Neural cell (in vitro differentiated cells): ENCODE measurements at regions not wholly inside any gene's neighbourhood (a gene's known extent, or its start where the extent isn't known, plus 50 kb on each side); places are given as distances from the start of the nearest gene placed in this dataset.

Experiments
- H2AFZ ChIP-seq: fragments of 200-600, 300-800 bp; sonication (generic), shearing (Covaris generic); 2 replicates; pipeline ENCODE4 v1.6.0; 2014; ENCODE audit warnings: low read depth, mild to moderate bottlenecking, antibody characterized with exemption, low read length, moderate library complexity
- H3F3A ChIP-seq: fragments of 200-600 bp; shearing (Covaris generic); 2 replicates; pipeline ENCODE4 v1.6.1; 2016; ENCODE audit warnings: mild to moderate bottlenecking, moderate library complexity, mixed read lengths, antibody characterized with exemption, low read length; ENCODE audit not compliant: insufficient read depth, poor library complexity, severe bottlenecking
- H3K27ac ChIP-seq: fragments of 200-600, 300-800 bp; sonication (generic), shearing (Covaris generic); 2 replicates; pipeline ENCODE4 v1.5.1; 2014; ENCODE audit warnings: mild to moderate bottlenecking, low read length, moderate library complexity
- H3K27me3 ChIP-seq: fragments of 300-800, 200-600 bp; sonication (generic), shearing (Covaris generic); 2 replicates; pipeline ENCODE4 v1.6.0; 2014; ENCODE audit warnings: mild to moderate bottlenecking, low read depth, low read length, moderate library complexity; ENCODE audit not compliant: insufficient read depth
- H3K36me3 ChIP-seq: fragments of 300-800, 200-600 bp; sonication (generic), shearing (Covaris generic); 2 replicates; pipeline ENCODE4 v1.5.1; 2014; ENCODE audit warnings: mild to moderate bottlenecking, antibody characterized with exemption, low read length, moderate library complexity; ENCODE audit not compliant: insufficient read depth
- H3K4me2 ChIP-seq: fragments of 300-800, 200-600 bp; sonication (generic), shearing (Covaris generic); 2 replicates; pipeline ENCODE4 v1.6.0; 2014; ENCODE audit warnings: mild to moderate bottlenecking, low read length
- H3K4me3 ChIP-seq: fragments of 300-800, 200-600 bp; sonication (generic), shearing (Covaris generic); 2 replicates; pipeline ENCODE4 v1.5.1; 2014; ENCODE audit warnings: mild to moderate bottlenecking, low read length, moderate library complexity
- H3K79me2 ChIP-seq: fragments of 200-600 bp; shearing (Covaris generic); replicated peaks from 2 replicates; pipeline ENCODE4 v1.6.0; 2014; ENCODE audit warnings: mild to moderate bottlenecking, low read length, moderate library complexity; ENCODE audit not compliant: insufficient read depth
- H3K9ac ChIP-seq: fragments of 300-800, 200-600 bp; sonication (generic), shearing (Covaris generic); 2 replicates; pipeline ENCODE4 v1.6.1; 2016; ENCODE audit warnings: mild to moderate bottlenecking, low read length, mixed read lengths
- H3K9me2 ChIP-seq: fragments of 200-600 bp; shearing (Covaris generic); 2 replicates; pipeline ENCODE4 v1.6.1; 2016; ENCODE audit warnings: mild to moderate bottlenecking, low read length, mixed read lengths; ENCODE audit not compliant: insufficient read depth
- H3K9me3 ChIP-seq: fragments of 200-600, 300-800 bp; sonication (generic), shearing (Covaris generic); 2 replicates; pipeline ENCODE4 v1.6.1; 2016; ENCODE audit warnings: mild to moderate bottlenecking, mixed run types, low read length, moderate library complexity, mixed read lengths
- H4K20me1 ChIP-seq: fragments of 200-600 bp; shearing (Covaris generic); 2 replicates; pipeline ENCODE4 v1.6.1; 2016; ENCODE audit warnings: mild to moderate bottlenecking, mixed run types; ENCODE audit not compliant: insufficient read depth
- CTCF ChIP-seq: fragments of 450-650 bp; IDR thresholded peaks from 2 replicates; pipeline ENCODE4 v1.5.1; 2014; ENCODE audit warnings: antibody characterized with exemption, mild to moderate bottlenecking, moderate library complexity; ENCODE audit not compliant: poor library complexity, severe bottlenecking
- EP300 ChIP-seq: fragments of 450-650 bp; conservative IDR thresholded peaks from 2 replicates; pipeline ENCODE4 v1.6.1; 2014; ENCODE audit warnings: antibody characterized with exemption, mild to moderate bottlenecking, moderate library complexity; ENCODE audit not compliant: poor library complexity, severe bottlenecking
- EZH2 ChIP-seq: fragments of 200-600, 300-800 bp; shearing (Covaris generic), sonication (generic); IDR thresholded peaks from 2 replicates; pipeline ENCODE4 v1.6.1; 2014; ENCODE audit warnings: antibody characterized with exemption, low read length, borderline replicate concordance, mild to moderate bottlenecking; ENCODE audit not compliant: insufficient read depth, poor library complexity, severe bottlenecking
- MXI1 ChIP-seq: fragments of 450-650 bp; conservative IDR thresholded peaks from 2 replicates; pipeline ENCODE4 v1.6.1; 2014; ENCODE audit warnings: antibody characterized with exemption, mild to moderate bottlenecking; ENCODE audit not compliant: poor library complexity, severe bottlenecking
- POLR2AphosphoS5 ChIP-seq: IDR thresholded peaks from 2 replicates; pipeline ENCODE4 v1.6.1; 2012
- RAD21 ChIP-seq: fragments of 450-650 bp; conservative IDR thresholded peaks from 2 replicates; pipeline ENCODE4 v1.6.1; 2014; ENCODE audit warnings: antibody characterized with exemption, mild to moderate bottlenecking, moderate library complexity
- SMC3 ChIP-seq: fragments of 450-650 bp; conservative IDR thresholded peaks from 2 replicates; pipeline ENCODE4 v1.6.1; 2014; ENCODE audit warnings: antibody characterized with exemption, mild to moderate bottlenecking, moderate library complexity; ENCODE audit not compliant: poor library complexity
- TAF1 ChIP-seq: IDR thresholded peaks from 2 replicates; pipeline ENCODE4 v1.6.1; 2012; ENCODE audit warnings: low read depth
- TF ChIP-seq, protein P1 (sequence below): IDR thresholded peaks from 2 replicates; pipeline ENCODE4 v1.6.1; 2012; ENCODE audit warnings: borderline replicate concordance

GRCh38 chr1:193540511-193540910 lies 354.1 kb upstream of the B3GALT2 start:
- Histone ChIP-seq H3K9me2 (no peaks in the 10 kb centered on the region), H4K20me1 (no peaks in the 10 kb centered on the region), H2AFZ (no peak overlapping the region), H3K27ac (no peak overlapping the region), H3K4me3 (no peak overlapping the region), H3K9me3 (no peaks in the 10 kb centered on the region), H3K79me2 (no peaks in the 10 kb centered on the region), H3K9ac (no peak overlapping the region), H3K4me2 (no peak overlapping the region), H3K27me3 (no peaks in the 10 kb centered on the region), H3F3A (no peaks in the 10 kb centered on the region), H3K36me3 (no peaks in the 10 kb centered on the region)
- no peak for TF ChIP-seq RAD21
- no peak for TF ChIP-seq CTCF
- no peak for TF ChIP-seq EP300
- TF ChIP-seq, protein P1, sequence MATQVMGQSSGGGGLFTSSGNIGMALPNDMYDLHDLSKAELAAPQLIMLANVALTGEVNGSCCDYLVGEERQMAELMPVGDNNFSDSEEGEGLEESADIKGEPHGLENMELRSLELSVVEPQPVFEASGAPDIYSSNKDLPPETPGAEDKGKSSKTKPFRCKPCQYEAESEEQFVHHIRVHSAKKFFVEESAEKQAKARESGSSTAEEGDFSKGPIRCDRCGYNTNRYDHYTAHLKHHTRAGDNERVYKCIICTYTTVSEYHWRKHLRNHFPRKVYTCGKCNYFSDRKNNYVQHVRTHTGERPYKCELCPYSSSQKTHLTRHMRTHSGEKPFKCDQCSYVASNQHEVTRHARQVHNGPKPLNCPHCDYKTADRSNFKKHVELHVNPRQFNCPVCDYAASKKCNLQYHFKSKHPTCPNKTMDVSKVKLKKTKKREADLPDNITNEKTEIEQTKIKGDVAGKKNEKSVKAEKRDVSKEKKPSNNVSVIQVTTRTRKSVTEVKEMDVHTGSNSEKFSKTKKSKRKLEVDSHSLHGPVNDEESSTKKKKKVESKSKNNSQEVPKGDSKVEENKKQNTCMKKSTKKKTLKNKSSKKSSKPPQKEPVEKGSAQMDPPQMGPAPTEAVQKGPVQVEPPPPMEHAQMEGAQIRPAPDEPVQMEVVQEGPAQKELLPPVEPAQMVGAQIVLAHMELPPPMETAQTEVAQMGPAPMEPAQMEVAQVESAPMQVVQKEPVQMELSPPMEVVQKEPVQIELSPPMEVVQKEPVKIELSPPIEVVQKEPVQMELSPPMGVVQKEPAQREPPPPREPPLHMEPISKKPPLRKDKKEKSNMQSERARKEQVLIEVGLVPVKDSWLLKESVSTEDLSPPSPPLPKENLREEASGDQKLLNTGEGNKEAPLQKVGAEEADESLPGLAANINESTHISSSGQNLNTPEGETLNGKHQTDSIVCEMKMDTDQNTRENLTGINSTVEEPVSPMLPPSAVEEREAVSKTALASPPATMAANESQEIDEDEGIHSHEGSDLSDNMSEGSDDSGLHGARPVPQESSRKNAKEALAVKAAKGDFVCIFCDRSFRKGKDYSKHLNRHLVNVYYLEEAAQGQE, result no peak
- no peak for TF ChIP-seq SMC3
- TF ChIP-seq POLR2AphosphoS5, result no peak
- no peak for TF ChIP-seq EZH2
- TF ChIP-seq MXI1, result no peak
- no peak for TF ChIP-seq TAF1

GRCh38 chr1:193539731-193540459 lies 353.5 kb upstream of the B3GALT2 start:
- H3K27ac ChIP-seq, result no peak overlapping the region
- H3K9me2 ChIP-seq, result no peaks in the 10 kb centered on the region
- no peak overlapping the region for H3K9ac ChIP-seq
- H3K9me3 ChIP-seq, result no peaks in the 10 kb centered on the region
- H3K27me3 ChIP-seq, result no peaks in the 10 kb centered on the region
- TF ChIP-seq MXI1 (no peak), RAD21 (no peak), CTCF (no peak)
- H3K4me3 ChIP-seq, result no peak overlapping the region
- no peaks in the 10 kb centered on the region for H3K36me3 ChIP-seq
- H3K79me2 ChIP-seq, result no peaks in the 10 kb centered on the region
- no peaks in the 10 kb centered on the region for H3F3A ChIP-seq
- no peaks in the 10 kb centered on the region for H4K20me1 ChIP-seq
- no peak overlapping the region for H2AFZ ChIP-seq
- no peak overlapping the region for H3K4me2 ChIP-seq
